ENCODE measurements at regions not wholly inside any gene's neighbourhood (a gene's known extent, or its start where the extent isn't known, plus 50 kb on each side); places are given as distances from the start of the nearest gene placed in this dataset.

GRCh38 chr6:43980004-43980795 is 147.1 kb downstream of the MRPL14 start:
- no peak for DNase-seq

- DNase-seq = no peak
Measured at GRCh38 chr6:43979525-43979924, 147.7 kb downstream of the MRPL14 start.

GRCh38 chr6:43978473-43979346 is 148.5 kb downstream of the MRPL14 start:
- DNase-seq = no peak

- DNase-seq = no peak
Measured at GRCh38 chr6:43977404-43978111, 149.7 kb downstream of the MRPL14 start.

GRCh38 chr6:43976706-43977403 is 150.4 kb downstream of the MRPL14 start:
- no peak for DNase-seq

GRCh38 chr6:43974643-43975230 is 152.5 kb downstream of the MRPL14 start:
- DNase-seq = no peak

- no peak for DNase-seq
Measured at GRCh38 chr6:43973357-43973756, 153.9 kb downstream of the MRPL14 start.

GRCh38 chr6:43972913-43973300 is 154.3 kb downstream of the MRPL14 start:
- no peak for DNase-seq

GRCh38 chr6:43972179-43972912 is 154.9 kb downstream of the MRPL14 start:
- DNase-seq = no peak

- DNase-seq = no peak
Measured at GRCh38 chr6:43971776-43972126, 155.5 kb downstream of the MRPL14 start.

GRCh38 chr6:43970913-43971775 is 156.1 kb downstream of the MRPL14 start:
- DNase-seq = no peak

GRCh38 chr6:43970068-43970912 is 157.0 kb downstream of the MRPL14 start:
- DNase-seq = no peak

GRCh38 chr6:43969158-43969981 is 157.9 kb downstream of the MRPL14 start:
- no peak for DNase-seq

- DNase-seq = no peak
Measured at GRCh38 chr6:43968110-43968965, 158.9 kb downstream of the MRPL14 start.

GRCh38 chr6:43967719-43968091 is 159.5 kb downstream of the MRPL14 start:
- no peak for DNase-seq

GRCh38 chr6:43966853-43967718 is 160.2 kb downstream of the MRPL14 start:
- no peak for DNase-seq

GRCh38 chr6:43966374-43966658 is 160.9 kb downstream of the MRPL14 start:
- DNase-seq = no peak

Data from NCI-H1930 (cell line).